HG03097 (cell line): ENCODE measurements at regions not wholly inside any gene's neighbourhood (a gene's known extent, or its start where the extent isn't known, plus 50 kb on each side); places are given as distances from the start of the nearest gene placed in this dataset.
"Not testable (repeated sequence)": the region's sequence is repeated elsewhere in the genome, so short reads cannot be mapped to it uniquely, and the experiment has no call there.

ENCODE experiments used
- ATAC-seq: cut with Tn5 transposase; IDR thresholded peaks from one replicate; pipeline ENCODE4 v1.9.1; 2021; ENCODE audit not compliant: unreplicated experiment, low FRiP score

DNA sequence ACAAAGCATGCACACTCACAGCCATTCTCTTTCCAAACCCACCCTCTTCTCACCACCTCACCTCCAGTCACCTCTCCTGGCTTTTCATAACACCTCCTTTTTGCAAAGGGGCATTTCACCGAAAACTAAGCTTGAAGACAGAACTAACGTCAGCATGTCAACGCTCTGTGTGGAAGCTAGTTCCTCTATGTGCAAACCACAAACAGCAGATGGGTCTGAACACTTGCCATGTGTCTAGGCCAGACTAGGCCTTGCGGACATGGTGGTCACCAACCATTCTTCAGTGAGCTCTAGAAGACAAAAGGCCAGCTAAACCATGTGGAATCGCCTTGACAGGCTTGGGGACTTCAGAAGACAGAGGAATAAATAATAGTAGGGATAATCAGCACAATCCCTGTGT, 148.5 kb downstream of the TXNL1 start:
- no peak for ATAC-seq

DNA sequence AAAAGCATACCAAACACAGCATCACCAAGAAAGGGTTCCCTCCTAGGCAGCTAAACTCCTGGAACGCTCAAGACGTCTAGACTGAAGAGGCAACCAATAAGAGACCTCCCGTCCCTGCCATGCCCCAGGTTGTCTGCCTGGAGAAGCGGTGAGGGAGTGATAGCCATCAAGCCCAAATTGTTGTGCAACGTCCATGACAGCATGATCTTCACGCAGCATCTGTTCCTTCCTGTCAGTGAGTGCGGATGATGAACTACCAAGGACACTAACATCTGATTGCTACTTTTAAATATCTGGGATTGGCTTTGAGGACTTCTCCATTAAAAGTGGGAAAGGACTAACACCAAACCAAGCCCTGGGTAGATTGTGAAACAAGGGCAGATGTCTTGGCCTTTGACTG, 149.7 kb downstream of the TXNL1 start:
- ATAC-seq = no peak

DNA sequence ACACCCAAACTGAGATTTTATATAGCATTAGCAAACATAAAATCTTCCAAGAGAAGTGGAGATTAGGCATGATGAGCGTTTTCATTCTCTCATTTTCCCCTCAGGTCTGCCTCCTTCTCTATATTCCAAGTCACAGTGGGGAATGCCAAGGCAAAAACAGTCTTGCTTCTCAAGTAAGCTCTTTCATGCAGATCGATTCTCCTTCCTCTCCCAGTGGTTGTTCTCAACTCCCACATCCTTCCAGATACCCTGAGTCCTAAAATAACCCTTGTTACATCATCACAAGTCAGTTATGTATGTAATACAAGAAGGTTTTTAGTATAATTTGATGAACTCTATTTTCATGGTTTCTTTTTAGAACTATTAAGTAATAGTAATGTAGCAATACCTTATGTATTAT, 150.6 kb downstream of the TXNL1 start:
- ATAC-seq = no peak

GRCh38 chr18:56483386-56483785, 155.0 kb downstream of the TXNL1 start:
- ATAC-seq = no peak

DNA sequence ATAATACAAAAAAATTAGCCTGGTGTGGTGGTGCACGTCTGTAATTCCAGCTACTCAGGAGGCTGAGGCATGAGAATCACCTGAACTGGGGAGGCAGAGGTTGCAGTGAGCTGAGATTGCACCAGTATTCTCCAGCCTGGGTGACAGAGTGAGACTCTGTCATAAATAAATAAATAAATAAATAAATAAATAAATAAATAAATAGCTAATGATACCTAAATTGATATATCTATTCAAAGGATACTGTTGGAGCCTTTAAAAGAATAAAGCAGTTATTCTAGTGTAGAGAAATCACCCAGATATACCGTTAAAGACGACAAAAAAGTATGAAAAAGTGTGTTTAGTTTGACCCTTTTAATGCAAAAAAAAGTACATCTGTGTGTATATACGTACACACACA, 155.6 kb downstream of the TXNL1 start:
- ATAC-seq = not testable (repeated sequence)

DNA sequence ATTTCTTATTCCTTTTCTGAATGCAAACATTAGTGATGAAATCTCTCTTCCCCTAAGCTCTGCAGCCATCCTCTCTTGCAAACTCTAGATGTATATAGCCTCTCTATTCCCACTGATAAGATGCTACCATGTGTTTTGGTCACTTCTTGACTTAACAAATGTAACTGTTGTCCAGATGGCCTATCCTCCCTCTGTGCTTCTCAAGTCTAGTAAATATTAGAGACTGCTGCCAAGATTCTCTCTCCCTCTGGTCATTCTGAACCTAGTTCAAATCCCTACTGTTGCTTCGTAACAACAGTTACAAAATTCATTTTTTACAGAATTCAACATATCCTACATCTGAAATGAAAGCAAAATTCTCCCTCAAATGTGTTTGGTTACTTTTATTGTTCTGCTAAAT, 156.6 kb downstream of the TXNL1 start:
- no peak for ATAC-seq

GRCh38 chr18:56479841-56480240, 158.6 kb downstream of the TXNL1 start:
- no peak for ATAC-seq

- no peak for ATAC-seq
Measured at GRCh38 chr18:56475250-56475649, 163.1 kb downstream of the TXNL1 start.

DNA sequence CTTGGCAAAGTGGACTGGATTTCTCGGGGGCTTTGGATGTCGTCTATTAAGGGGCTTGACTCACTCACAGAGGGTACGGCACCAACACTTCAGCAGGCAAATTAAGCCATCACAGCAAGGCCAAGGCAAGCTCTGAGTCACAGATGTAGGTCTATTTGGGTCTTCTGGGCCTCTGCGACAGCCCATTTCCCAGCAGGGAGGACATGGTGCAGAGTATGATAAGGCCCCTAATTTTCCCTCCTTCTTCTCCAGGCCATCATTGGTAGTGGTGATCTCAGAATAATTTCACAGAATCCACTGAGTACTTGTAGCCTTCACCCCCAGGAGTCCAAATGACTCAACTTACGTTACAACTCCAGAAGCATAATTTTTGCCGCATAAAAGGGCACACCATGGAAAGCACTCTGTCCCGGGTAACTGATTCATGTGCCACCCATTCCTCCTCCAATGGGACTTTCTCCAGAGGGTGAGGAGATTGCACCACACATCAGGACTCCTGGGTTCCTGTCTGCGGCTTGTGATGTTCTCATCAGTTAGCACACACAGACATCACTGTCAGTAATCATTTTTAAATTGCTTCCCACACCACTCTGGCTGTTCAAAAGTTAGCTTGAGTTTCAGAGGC, 164.9 kb downstream of the TXNL1 start:
- ATAC-seq = no peak

GRCh38 chr18:56470406-56471351, 167.7 kb downstream of the TXNL1 start:
- no peak for ATAC-seq

DNA sequence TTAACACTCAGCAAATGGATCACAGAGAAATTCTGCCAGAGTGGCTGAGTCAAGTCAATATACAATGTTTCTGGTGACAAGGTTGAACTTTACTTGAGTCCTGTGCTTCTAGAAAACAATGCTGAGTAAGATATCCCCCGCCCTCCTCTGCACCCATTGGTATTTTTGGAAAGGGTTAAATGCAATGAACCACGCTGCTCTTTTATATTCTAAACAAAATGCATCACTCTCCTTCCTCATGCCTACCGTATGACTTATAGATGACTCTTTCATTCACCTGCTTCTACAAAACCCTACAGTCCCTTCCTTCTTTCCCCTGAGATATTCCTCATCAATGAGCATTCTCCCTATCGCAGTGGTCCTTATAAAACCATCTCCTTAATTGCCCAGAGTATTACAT, 168.8 kb downstream of the TXNL1 start:
- ATAC-seq = no peak

GRCh38 chr18:56468396-56468795, 170.0 kb downstream of the TXNL1 start:
- ATAC-seq = no peak

DNA sequence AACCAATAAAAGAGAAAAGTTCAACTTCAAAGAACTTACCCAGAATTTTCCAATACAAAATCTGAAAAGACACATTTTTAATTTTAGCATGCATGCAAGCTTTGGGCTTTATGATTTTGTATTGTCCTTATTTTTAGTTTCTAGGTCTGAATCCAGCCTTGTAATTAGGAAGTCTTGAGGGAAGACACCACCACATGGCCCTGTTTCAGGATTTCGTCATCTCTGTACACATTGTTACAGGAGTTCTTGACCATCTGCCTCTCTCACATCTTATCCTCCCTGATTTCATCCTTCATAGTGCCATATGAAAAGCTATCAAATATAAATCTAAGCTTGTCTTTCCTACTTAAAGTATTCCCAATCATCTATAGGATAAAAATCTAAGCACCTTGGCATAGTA, 176.1 kb downstream of the TXNL1 start:
- ATAC-seq = no peak

DNA sequence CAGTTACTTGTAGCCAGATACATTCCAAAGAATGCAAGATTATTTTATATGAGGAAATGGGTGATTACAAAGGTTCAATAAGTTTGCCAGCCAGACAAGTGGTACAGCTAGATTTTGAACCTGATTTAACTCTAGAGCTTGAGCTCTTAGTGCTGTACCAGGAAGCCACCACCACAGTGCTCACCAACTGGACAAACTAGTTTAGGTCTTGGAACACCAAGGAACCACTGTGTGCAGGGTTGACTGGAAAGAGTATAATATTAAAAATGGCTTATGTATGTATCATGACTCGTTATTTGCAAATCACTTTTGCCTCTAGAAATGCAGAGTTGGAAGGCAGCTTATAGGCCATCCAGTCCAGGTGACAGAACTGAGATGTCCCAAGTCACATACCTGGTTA, 177.2 kb downstream of the TXNL1 start:
- no peak for ATAC-seq

DNA sequence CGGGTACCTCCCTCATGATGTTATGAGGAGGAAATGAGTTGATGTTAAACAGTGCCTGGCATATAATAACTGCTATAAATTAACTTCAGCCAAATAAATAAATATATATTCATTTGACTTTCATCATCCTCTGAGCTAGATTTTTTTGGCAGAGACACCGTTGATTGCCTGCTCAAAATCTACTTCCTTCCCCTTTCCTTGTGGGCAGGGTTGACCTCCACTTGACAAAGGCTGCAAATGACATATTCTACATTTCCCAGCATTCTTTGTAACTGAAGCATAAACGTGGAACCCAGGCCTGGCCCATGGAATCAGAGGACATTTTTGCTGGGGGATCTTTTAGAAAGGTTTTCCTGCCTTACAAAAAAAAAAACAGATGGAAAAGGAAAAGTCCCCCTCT, 177.8 kb downstream of the TXNL1 start:
- ATAC-seq = no peak

DNA sequence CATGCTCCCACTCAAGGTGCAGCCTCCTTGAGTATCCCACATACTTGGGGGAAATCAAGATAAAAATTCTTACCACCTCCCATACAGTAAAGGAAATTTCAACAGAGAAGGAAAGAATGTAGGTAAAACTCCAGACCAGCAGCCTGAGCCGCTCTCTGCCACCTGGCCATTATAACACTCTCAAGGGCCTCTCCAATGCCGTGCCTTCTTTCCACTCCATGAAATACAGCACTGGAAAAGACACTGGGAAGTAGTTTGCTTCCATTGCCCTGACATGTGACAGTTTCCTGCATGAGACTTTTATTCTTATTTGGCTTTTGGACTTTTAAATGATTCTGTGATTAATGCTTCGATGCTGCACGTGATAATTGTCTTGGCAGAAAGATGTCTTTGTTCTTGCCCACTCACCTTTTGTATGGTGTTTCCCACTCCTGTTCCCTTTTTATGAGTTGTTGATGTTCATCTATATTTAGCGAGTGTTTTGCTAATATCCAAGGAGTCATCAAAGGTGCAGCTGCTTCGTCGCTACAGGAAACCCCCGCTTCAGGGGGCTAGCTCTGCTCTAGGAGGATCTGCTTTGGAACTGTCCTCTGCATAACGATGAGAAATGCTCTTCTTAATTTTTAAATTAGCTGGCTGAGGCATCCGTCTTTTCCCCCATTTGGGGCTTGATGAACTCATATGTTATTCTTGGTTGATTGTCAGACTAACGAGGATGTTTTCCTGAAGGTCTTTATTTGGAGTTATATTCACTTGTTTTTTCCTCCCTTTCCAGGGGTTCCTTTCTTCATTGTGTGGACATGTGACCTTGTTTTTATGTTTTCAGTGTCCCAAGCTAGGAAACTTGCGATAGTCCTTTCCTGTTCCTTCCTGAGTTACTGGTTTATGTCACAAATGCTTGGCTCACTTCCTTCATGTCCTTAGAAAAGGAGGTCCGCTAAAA, 179.4 kb downstream of the TXNL1 start:
- ATAC-seq = no peak

DNA sequence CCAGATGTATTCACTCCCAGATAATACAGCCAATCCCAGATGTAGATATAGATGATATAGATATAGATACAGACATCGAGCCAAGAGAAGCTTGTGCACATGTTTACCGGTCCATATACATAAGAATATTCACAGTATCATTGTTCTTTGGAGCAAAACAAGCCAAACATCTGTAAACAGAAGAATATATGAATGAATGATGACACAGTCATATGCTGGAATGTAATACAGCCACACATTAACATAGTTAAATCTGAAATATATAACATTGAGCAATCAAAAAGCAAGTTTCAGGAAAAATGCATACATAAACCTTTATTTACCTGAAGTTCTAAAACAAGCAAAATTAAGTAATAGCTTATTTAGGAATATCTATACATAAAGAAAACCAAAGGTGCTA, 182.5 kb downstream of the TXNL1 start:
- no peak for ATAC-seq

DNA sequence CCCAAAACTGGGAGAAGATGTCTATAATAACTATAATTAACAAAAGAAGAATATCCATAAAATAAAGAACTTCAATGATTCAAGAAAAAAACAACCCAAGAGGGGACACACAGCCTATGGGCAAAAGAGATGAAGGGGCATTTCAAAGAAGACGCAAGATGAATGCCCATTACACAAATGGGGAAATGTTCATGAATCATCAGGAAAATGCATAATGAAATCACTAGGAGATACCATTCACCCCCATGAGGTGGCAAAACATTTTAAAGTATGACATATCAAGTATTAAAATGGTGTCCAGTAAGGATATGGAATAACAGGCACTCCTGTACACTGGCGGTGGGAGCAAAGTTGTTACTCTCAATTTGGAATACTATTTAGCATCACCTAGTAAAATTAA, 183.3 kb downstream of the TXNL1 start:
- no peak for ATAC-seq

DNA sequence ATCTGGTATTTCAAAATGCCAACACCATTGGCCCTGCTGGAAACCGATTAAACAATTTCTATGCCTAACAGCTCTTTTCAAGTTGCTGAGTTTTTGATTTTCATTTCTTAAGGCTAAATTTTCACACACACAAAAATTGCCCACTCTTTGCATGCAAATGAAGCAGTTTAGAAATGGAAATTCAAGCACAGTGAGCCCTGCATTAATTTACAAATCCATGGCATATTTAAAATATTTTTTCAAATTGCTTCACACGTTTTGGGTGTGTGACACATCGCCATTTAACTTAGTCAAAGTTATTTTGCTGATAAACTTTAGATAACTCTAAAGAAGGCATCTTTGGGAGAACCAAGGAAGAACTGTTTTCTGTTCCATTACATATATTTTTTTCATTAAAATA, 184.8 kb downstream of the TXNL1 start:
- no peak for ATAC-seq

DNA sequence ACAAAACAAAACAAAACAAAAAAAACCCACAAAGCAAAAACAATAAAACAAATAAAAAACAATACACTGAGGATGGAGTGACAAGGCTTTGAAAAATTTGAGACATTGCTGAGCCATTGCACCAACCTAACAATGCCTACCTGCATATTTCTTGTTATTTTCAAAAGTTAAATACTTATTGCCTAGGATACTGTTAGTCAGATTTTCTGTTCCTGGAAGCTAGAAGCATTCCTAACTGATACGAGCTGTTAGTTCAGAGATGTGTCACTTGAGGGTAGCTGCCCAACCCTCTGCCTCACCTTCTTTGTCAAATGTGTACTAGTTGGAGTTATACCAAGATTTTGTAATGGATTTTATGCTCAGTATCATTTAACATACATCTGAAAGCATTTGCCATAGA, 187.2 kb downstream of the TXNL1 start:
- ATAC-seq = no peak

DNA sequence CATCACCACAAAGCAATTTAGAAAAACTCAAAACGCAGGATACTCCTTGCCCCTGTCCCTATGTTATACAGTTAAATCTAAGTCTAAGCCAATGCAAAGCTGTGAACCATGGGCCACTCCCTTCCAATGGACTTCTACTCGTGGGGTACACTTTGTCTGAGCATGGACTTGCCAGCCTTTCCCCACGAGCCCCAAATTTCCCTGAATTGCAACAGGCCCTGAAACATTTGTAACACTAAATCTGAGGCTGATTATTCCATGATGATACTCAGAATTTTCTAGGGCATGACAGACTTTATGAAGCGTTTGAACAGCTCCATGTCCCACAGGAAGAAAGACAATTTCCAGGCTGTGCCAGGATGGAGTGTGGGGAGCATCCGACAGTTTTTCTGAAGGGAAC, 189.6 kb downstream of the TXNL1 start:
- ATAC-seq = no peak
